Mesothelial cell of epicardium (in vitro differentiated cells): ENCODE measurements at regions not wholly inside any gene's neighbourhood (a gene's known extent, or its start where the extent isn't known, plus 50 kb on each side); places are given as distances from the start of the nearest gene placed in this dataset.

ENCODE experiments used
- DNase-seq, 2 experiments: peaks; one replicate each; pipeline ENCODE4 v3.0.0; 2021; ENCODE audit warnings: low spot score in 2 of 2; ENCODE audit not compliant: unreplicated experiment in 2 of 2
- H3K27ac Mint-ChIP-seq: 2 replicates; pipeline ENCODE4 v1.8.0; 2021; ENCODE audit warnings: mixed read lengths
- H3K27me3 Mint-ChIP-seq: 2 replicates; pipeline ENCODE4 v1.8.0; 2021; ENCODE audit warnings: low read depth, mixed read lengths
- H3K36me3 Mint-ChIP-seq: 2 replicates; pipeline ENCODE4 v1.8.0; 2021; ENCODE audit warnings: mixed read lengths
- H3K4me1 Mint-ChIP-seq: 2 replicates; pipeline ENCODE4 v1.8.0; 2021; ENCODE audit warnings: mixed read lengths
- H3K4me3 Mint-ChIP-seq: 2 replicates; pipeline ENCODE4 v1.8.0; 2021; ENCODE audit warnings: mild to moderate bottlenecking, moderate library complexity, mixed read lengths
- H3K9me3 Mint-ChIP-seq: 2 replicates; pipeline ENCODE4 v1.8.0; 2021; ENCODE audit warnings: mixed read lengths
- TF ChIP-seq, protein P1 (sequence below): fragments of 200-600 bp; sonication (generic); IDR thresholded peaks from one replicate; pipeline ENCODE4 v1.5.0; 2021; ENCODE audit warnings: antibody characterized with exemption; ENCODE audit not compliant: unreplicated experiment

DNA sequence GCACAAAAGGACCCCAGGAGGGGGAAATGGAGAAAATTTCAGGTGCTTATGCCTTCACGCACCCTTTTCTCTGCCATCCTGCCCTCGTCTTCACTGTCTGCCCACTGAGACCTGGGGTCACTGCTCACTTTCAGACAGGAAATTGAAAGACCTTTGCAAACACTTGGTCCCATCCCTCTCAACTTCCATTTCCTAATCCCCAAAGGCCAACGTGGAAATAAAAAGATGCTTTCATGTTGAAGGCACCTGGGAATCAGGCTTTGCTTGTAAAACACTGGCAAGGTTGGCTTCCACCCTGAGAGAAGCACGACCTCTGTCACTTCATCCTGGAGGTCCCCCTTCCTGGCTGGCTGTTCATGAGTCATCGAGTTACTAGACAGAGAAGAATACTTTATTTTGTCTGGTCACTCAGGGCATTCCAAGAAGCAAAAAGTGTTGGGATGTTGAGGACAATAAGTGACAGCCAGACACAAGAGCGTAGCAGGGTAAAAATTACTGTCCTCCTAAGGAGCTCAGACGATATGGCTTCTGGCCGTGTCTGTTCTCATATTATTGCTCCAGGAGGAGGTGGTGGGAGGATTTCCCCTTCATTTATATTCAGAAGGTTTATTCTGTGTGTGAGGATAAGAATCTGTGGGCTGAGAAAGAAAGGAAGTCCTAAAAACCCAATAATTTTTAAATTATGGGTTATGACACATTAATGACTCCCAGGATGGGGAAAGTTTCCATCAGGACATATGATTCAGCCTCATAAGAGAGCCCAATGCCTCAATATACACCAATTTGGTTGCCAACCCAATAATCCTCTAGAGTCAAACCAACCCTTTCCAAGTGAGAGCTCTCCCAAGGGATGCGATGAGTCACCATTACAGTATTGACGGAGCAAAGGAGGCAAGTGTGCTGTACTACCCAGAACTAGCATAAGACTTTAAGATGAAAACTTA is 409.0 kb downstream of the COG6 start:
- no peak for DNase-seq
- Mint-ChIP-seq H3K27me3 (no peaks in the 10 kb centered on the region), H3K4me1 (peaks cover 22% of the 10 kb centered on the region), H3K27ac (no peak overlapping the region), H3K9me3 (no peaks in the 10 kb centered on the region), H3K4me3 (no peak overlapping the region), H3K36me3 (no peaks in the 10 kb centered on the region)
- TF ChIP-seq, protein P1, sequence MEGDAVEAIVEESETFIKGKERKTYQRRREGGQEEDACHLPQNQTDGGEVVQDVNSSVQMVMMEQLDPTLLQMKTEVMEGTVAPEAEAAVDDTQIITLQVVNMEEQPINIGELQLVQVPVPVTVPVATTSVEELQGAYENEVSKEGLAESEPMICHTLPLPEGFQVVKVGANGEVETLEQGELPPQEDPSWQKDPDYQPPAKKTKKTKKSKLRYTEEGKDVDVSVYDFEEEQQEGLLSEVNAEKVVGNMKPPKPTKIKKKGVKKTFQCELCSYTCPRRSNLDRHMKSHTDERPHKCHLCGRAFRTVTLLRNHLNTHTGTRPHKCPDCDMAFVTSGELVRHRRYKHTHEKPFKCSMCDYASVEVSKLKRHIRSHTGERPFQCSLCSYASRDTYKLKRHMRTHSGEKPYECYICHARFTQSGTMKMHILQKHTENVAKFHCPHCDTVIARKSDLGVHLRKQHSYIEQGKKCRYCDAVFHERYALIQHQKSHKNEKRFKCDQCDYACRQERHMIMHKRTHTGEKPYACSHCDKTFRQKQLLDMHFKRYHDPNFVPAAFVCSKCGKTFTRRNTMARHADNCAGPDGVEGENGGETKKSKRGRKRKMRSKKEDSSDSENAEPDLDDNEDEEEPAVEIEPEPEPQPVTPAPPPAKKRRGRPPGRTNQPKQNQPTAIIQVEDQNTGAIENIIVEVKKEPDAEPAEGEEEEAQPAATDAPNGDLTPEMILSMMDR, result no peak

DNA sequence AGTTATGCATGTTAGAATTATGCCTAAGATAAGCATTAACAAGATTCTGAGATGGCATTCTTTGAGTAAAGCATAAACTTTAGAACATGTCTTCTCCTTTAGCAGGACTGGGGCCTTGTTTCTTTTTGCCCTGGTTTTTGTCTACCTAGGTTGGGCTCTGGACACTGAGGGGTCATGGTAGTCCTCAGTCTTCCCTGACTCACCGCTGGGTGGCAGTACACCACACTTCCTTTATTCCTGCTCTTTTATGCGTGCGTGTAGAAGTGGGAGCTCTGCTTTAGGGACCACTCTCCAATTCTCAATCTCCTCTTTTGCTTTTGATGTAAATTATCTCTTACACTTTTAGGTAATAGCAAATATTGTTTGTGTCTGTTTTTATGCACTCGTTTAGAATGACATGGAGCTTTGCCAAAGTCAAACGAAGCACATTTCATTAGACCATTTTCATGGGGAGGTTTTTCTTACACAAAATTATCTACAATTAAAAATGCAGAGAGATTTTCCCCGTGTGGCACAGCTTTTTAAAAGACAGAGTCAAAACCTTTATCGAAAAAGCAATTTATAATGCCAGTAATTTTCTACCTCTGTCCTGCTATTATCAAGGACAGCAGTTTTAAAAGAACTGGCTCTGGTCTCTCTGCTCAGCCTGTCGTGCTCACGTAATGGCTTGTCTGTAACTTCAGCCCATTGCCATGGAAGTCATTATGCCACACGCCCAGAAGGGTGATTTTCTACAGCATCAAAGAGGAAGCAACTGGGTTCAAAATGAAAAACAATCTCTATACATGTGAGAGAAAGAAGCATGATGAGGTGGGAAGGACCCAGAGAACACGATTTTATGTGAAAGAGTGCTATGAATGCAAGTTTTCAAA is 413.9 kb downstream of the COG6 start:
- DNase-seq, result peak; percentile 45 to 78
- Mint-ChIP-seq H3K4me3 (no peak overlapping the region), H3K27ac (no peak overlapping the region), H3K36me3 (no peaks in the 10 kb centered on the region), H3K27me3 (no peaks in the 10 kb centered on the region), H3K4me1 (peaks cover 7% of the 10 kb centered on the region), H3K9me3 (no peaks in the 10 kb centered on the region)
- TF ChIP-seq, protein P1, result peak; percentile 60

DNA sequence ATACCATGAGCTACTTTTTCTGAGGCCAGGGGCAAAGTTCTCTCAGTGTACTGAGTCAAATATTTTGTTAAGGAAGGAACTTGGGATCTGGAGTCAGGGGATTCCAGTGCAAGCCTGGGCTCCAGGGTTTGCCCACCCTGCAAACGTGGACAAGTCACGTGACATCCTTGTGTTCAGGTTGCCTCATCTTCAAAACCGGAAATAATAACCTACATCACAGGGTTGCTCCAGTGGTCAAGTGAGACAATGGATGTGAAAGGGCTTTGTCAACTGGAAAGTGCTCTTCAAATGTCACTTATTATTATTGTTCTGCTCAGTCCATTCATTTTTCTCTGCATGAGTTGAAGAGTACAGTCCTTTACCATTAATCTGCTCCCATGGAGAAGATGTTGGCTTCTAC is 414.9 kb downstream of the COG6 start:
- H3K36me3 Mint-ChIP-seq, result no peaks in the 10 kb centered on the region
- DNase-seq, result no peak
- H3K4me3 Mint-ChIP-seq, result no peak overlapping the region
- TF ChIP-seq, protein P1, result no peak
- H3K27ac Mint-ChIP-seq, result no peak overlapping the region
- peaks cover 2% of the 10 kb centered on the region for H3K4me1 Mint-ChIP-seq
- no peaks in the 10 kb centered on the region for H3K9me3 Mint-ChIP-seq
- H3K27me3 Mint-ChIP-seq, result no peaks in the 10 kb centered on the region

DNA sequence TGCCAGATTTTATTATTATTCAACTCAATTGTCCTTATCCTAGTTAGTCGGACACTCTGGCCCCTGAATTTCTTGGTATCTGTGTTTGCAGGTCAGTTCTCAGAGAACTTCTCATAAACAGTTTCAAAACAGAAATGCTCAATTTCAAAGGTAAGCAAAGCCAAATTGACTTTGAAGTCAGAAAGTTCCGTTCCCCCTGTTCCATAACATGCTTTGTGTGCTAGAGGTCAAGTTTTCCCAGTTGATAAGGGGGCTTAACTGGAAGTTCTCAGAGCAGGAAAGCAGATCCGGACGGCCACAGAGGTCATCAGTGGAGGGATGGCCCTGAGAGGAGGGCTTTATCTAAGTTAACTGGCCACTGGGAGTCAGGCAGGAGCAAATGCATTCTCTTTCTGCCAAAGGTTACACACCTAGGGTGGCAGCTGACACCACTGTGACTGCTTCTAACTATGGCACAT is 417.2 kb downstream of the COG6 start:
- H3K27me3 Mint-ChIP-seq, result no peaks in the 10 kb centered on the region
- no peak overlapping the region for H3K27ac Mint-ChIP-seq
- TF ChIP-seq, protein P1, result no peak
- H3K4me3 Mint-ChIP-seq, result no peak overlapping the region
- H3K4me1 Mint-ChIP-seq, result peaks cover 2% of the 10 kb centered on the region
- no peak for DNase-seq
- H3K9me3 Mint-ChIP-seq, result no peaks in the 10 kb centered on the region
- no peaks in the 10 kb centered on the region for H3K36me3 Mint-ChIP-seq

DNA sequence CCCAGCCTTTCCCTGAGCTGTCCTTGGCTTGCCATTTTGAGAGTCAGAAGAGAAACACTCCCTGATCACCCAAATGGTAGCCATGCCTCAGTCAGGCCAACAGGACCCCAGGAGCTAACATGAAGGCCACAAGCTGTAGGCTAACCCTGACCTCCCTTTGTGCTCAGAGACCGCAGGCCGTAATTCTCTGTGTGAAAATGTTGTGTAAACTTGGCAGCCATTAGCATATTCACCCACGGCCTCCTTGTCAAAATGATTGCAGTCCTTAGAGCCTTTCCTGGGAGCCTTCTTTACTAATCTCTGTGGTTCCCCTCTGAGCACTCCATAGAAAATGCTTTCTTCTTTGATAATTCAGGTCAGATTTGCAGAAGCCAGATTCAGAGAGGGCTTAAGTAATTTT is 418.9 kb downstream of the COG6 start:
- H3K4me3 Mint-ChIP-seq, result no peak overlapping the region
- H3K36me3 Mint-ChIP-seq, result no peaks in the 10 kb centered on the region
- no peaks in the 10 kb centered on the region for H3K27me3 Mint-ChIP-seq
- peaks cover under 1% of the 10 kb centered on the region for H3K4me1 Mint-ChIP-seq
- no peaks in the 10 kb centered on the region for H3K9me3 Mint-ChIP-seq
- H3K27ac Mint-ChIP-seq, result no peak overlapping the region
- TF ChIP-seq, protein P1, result no peak
- no peak for DNase-seq
